Ecto neural progenitor cell (in vitro differentiated cells): ENCODE measurements at regions not wholly inside any gene's neighbourhood (a gene's known extent, or its start where the extent isn't known, plus 50 kb on each side); places are given as distances from the start of the nearest gene placed in this dataset.

ENCODE experiments used
- DNase-seq: peaks from one replicate; pipeline ENCODE4 v3.0.0-alpha.2; 2018; ENCODE audit warnings: low spot score

DNA sequence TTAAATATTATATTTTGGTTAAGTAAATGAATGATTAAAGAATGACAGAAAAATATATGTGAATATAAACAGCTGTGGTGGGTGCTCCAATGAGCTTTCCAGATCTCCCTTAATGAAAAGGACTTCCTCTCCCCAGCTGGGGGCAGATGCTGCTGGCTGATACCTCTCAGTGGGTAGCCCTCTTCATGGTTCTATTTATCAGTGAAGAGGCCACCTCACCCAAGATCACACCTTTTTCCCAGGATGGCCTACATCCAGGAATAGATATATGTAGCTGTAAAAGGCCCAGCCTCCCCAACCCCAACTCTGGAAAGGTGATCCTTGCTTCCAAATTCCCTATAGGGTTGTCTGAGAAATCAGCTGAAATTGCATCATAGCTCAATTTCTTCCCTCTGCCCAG is 135.2 kb upstream of the ACVR2A start:
- DNase-seq: no peak

DNA sequence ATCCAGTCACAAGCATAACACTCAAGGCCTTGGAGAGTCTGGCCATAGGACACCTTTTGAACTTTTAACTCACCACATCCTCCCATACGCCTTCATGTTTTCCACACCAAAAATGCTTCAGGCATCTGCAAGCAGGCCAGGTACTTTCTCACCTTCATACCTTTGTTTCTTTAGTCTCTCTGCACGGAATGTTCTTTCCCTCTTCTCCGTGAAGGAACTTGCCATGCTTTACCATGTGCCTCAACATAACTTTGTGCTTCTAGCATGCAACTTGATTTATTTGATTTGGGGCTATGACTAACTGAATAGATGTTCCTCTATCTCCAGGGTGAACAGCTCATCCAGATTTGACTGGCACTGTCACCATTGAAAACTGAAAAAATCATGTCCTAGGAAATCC is 141.7 kb upstream of the ACVR2A start:
- no peak for DNase-seq

DNA sequence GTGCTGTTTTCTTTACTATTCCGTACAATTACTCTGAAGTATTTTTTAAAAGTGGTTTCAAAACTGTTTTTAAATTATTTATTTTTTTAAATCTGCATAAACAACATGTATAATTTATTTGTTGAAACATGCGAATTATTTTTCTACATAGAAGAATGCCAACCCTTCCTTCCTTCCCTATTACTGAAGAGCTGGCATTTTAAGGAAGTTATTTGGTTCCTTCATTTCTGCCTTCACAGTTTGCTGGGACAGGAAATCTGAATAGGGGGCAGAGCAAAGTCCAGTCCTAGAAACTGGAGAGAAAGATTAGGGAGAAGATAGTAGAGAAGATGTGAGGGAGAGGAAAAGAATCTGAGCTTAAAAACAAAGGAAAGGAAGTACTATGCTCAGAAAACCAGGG is 146.7 kb upstream of the ACVR2A start:
- no peak for DNase-seq

DNA sequence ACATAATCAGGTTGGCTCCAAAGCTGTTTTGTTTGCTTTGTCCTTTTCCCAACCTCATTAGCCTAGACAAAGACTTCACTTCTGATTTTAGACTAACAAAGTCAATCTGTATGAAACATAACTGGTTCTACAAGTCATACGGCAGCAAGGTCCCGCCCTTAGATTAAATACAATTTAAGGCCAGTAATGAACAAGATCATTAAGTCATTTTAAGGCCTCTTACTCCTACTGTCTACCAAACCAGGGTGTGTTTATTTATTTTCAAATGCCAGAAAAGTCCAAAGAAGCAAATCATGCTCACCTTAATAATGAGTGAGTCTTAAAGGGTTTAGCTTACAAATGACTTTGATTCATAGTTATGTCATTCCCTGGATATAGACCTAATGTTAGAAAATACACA is 148.4 kb upstream of the ACVR2A start:
- DNase-seq: no peak

DNA sequence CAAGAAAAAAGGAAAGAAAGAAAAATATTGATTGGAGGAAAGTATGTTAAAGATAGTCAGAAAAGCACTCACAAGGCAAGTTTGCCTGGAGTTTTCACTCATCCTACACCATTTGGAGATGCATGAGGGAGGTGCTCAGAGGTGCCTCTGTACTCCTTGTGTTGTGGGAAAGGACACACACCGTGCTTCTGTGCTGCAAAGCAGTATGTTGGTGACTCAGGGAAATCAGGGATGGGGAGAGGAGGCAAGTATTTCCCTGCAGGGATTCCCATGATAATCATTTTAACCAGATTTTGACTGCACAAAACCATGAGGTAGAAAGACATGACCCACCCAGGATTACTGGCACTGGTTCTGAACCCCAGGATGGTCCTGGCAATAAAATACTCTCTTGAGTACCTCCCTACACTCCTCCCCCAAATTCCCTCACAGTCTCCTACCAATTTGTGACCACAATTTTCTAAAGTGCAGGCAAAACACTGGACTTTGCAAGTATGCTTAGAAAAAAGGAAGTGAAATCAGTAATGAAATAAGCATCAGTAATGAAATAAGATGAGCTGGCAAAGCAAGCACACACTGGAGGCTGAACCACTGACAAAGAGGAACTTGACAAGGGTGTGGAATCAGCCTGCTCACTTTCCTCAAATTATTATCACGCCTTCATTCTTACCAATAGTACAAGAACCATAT is 155.5 kb upstream of the ACVR2A start:
- DNase-seq: no peak

DNA sequence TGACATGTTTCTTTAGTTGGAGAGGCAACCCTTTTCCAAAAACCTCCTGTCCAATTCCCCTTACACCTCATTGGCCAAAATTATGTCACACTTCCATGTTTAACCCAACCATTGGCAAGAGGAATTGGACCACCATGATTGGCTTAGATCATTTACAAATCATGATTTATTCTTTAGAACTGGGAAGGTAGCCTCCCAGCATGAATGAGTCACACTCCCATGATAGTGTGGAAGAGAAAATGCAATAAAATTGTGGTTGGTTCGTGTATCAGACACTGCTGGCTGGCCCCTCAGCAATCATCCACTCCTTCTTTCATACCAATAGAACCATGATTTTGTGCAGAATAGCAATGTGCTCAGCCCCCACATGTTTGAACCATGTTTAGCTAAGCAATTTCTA is 156.6 kb upstream of the ACVR2A start:
- no peak for DNase-seq

DNA sequence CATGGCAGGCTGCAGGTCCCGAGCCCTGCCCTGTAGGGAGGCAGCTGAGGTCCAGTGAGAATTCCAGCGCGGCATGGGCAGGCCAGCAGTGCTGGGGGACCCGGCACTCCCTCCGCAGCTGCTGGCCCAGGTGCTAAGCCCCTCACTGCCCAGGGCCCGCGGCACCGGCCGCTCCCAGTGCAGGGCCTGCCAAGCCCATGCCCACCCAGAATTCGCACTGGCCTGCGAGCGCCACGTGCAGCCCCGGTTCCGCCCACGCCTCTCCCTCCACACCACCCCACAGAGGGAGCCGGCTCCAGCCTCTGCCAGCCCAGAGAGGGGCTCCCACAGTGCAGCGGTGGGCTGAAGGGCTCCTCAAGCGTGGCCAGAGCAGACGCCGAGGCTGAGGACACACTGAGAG is 158.5 kb upstream of the ACVR2A start:
- no peak for DNase-seq

DNA sequence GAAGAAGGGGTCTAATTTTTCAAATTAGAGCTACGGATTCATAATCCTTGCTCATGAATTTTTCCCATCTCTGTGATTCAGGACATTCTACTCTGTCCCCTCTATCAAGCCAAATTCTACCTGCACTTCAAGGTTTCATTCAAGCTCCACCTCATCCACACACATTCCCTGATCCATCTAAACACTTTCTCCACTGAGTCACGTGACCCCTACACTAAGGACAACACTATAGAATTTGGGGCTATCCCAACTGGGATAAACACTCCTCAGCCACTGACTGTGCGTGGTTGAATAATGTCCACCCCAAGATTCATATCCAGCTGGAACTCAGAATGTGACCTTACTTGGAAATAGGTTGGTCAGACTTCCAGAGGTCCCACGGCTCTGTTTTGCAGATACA is 159.9 kb upstream of the ACVR2A start:
- DNase-seq: no peak

DNA sequence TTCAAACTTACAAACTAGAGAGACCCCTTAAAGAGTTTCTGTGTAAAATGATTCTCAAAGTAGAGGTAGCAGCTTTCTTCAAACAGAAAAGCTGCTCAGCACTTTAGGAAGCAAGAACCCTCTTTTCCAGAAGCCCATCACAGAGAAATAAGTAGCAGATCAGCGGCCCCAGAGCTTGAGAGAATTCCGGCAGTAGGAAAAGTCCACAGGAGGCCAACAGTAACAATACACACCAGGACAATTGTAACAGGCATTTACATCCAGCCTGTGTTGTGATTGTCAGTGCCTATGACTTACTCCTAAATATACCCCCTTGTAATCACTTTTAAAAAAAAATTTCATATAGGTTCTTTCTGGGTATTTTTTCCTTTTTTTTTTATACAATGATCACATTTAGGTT is 161.4 kb upstream of the ACVR2A start:
- no peak for DNase-seq

DNA sequence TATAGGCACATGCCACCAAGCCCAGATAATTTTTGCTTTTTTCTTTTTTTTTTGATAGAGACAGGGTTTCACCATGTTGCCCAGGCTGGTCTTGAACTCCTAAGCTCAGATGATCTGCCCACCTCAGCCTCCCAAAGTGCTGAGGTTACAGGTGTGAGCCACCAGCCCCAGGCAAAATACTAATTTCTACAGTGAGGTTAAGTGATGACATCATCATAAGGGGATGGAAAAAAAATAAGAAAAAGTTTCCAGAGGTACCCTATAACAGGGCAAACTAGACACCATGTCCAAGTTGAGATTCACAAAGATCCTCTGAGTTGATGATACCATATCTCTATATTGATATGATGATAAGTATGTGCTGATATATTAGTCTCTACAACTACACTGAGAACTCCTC is 163.7 kb upstream of the ACVR2A start:
- DNase-seq: no peak

DNA sequence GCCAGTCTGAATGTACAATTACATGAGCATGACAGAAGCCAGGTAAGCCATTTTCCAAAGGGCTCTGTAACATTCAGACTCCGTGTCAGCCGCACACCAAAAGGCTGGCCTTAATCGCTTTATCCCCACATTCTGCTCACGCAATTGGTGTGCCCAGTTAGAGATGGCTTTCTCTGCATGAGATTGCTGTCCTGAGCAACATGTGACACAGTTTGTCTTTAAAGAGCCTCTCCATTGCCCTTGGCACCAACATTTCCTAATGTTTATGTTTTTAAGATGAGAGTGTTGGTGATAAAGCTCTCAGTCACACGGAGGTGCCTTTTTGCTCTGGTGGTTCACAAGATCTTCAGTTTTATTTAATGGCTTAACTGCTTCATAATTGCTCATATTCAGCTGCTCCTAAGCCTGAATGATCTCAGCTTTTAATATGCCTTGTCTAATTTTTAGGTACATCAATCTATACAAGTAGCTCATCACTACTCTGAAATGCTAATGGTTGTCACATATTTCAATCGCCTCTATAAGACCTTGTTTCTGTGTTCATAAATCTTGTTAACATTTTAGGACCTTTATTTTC is 164.8 kb upstream of the ACVR2A start:
- DNase-seq: no peak

DNA sequence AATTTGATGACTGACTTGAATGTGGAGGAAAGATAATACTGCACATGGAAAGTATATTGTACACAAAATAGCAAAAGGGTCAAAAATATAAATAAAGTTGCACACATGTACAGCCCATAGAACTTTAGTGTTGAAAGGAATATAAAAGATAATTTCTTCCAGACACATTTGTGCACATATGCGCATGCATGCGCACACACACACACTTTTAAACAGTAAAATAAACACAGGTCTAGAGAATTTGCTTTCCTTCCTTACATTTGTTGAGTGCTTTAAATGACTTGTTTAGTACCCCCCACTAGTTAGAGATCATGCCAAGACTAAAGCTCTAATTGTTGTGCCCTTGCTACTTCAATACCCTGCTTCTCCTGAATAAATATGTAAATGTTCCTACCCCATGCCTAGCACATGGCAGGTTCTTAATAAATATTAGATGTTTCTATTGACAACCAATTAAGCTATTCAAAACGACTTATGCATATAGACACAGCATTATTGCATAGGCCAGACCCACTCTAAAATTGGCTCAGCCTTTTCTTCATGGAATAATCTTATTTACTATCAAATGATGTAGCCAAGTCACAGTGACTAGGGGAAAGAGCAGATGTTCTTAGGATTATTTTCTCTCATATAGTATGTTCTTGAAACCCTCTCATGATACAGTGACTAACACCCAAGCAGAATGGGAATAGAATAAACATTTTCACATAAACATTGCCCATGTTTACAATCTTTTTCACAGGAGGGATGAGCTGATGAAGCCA is 165.5 kb upstream of the ACVR2A start:
- no peak for DNase-seq

DNA sequence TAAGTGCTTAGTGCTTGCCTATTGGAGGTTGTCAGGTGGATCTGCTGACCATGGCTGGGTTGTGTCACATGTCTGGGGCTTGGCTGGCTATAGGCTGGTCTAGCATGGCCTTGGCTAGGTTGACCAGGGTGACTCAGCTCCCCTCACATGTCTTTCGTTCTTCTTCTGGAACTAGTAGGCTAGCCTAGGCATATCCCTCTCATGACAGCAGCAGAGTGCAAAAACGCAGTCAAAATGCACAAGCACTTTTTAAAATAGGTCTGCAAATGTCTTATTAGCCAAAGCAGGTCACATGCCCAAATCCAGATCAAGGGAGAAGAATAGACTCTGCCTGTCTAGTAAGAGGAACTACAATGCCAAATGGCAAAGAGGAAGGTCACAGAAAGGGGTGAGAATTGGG is 179.7 kb upstream of the ACVR2A start:
- DNase-seq: no peak

DNA sequence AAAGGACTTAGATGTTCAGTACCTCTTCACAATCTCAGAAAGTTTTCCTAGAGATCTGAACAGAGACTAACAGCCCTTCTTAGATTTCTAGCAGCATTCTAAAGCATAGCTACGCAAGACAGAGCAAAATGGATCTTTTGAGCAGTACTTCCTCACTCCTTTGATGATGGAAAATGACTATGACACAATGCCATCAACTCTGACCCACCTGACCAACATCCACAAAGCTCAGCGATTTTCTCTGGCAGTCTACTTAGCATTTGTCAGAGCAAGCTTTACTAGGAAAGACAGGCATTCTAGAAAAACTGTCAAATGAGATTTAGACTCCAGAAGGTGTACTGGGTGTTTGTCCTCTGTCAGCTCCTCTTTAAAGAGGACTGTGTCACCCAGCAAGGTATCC is 180.9 kb upstream of the ACVR2A start:
- no peak for DNase-seq

DNA sequence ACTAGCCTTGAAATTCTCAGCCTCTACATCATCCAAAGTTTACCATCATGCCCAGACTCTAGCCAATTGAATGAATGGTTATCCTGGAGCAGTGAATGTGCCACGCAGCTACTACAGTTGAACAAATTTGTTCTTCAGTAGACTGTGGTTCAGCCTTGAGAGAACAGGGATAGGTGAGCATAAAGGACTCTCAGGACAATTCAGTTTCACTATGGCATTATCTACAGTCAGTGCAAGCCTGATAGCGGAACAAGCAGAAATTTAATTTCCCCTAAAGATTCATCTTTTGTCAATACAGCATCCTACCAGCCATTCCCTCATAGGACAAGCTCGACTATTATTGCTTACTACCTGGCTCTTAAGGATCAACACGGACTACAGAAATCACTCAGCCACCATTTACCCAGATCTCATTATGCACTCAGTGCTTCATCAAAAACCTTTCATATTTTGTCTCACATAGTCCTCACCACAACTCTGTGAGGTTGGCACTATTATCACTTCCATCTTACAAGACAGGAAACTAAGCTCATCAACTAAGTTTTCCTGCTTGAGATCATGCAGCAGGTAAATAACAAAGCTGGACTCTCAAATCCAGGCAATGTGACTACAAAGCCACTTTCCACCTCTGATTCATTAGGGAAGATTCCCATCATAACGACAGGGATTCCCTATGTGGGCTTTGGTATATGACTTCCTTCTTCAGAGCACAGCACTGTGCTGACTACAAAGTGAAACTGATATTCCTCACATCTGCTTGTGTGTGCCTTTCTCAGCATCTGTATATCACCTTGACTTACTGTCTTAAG is 181.5 kb upstream of the ACVR2A start:
- DNase-seq: no peak

DNA sequence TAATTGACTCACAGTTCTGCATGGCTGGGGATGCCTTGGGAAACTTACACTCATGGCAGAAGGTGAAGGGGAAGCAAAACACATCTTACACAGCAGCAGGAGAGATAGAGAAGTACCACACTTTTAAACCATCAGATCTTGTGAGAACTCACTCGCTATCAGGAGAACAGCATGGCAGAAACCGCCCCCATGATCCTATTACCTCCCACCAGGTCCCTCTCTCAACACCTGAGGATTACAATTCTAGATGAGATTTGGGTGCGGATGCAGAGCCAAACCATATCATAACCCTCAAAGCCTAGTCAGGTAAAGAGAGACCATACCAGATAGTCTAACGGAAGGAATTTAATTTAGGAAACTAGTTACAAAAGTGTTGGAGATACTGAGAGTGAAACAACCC is 182.6 kb upstream of the ACVR2A start:
- no peak for DNase-seq

DNA sequence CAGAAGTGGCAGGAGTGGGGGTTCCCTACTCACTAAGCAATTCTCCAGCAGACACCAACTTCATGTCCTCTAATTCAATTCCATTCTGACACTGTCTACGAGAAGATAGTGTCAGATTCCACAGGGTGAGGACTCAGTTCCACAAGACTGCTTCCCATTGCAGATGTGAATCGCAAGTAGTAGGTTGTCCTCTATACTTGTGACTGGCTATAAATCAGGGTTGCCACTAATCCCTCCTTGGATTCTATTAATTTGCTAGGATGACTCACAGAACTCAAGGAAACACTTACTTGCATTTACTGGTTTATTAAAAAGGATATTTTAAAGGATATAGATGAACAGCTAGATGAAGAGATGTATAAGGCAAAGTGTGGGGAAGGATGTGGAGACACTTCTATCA is 184.1 kb upstream of the ACVR2A start:
- no peak for DNase-seq

DNA sequence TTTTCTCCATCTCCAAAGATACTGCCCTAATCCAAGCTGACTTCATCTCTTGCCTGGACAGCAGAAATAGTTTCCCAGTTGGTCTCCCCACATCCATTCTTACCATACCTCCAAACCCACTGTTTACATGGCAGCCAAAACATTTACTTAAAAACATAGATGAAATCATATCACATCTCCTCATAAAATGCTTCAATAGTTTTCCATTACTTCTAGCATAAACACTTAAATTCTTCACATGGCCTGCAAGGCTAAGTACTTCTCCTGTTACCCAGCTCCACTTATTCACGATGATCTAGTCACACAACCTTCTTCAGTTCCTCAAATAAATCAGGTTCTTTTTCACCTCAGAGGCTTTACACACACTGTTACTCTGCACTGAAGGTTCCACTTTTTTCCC is 185.8 kb upstream of the ACVR2A start:
- no peak for DNase-seq

DNA sequence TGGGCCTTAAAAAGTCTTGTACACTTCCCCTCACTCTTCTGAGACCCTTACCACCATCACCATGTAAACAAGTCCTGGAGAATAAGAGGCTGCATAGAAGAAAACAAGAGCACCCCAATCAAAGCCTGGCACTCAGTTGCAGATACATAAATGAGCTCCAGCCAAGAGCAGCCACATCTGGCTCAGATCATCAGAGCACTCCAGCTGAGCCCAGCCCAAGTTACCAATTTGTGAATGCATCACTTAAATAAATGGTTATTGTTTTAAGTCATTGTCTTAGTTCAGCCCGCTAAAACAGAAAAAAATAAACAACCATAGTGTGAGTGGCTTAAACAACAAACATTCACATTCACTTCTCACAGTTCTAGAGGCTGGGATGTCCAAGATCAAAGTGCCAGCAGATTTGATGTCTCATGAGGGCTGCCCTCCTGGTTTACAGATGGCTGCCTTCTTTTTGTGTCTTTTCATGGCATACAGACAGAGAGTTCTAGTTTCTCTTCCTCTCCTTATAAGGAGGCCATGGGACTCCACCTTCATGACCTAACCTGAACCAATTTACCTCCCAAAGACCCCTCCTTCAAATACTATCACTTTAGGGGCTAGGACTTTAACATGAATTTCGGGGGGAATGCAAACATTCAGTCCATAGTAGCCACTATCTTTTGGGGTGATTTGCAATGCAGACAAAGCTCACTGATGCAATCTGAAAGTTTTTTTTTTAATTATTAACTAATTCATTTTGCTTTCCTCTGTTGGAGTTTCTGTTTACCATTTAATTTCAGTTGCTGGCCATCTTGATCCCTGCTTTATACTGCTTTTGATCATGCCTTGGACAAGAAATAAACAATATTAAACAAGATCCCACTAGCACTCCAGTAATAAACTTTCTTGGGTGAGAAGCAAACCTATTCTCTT is 187.5 kb upstream of the ACVR2A start:
- no peak for DNase-seq

DNA sequence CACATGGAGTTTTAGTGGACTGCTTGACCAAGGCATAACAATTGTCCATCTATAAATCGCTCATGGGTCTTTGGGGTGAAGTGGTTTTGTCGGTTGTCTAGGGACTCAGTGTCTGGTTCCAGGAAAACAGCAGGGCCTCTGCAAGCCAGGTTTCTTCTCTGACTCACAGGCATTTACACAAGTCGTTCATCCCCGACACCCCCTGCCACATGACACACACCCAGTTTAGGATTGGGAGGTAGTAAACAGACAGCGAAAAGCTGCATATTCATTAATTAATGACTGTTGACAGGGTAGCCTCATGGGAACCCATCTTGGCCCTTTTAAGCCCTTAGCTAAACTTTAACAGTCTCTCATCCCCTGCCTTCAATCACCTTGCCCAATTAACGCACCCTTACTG is 194.8 kb upstream of the ACVR2A start:
- no peak for DNase-seq

DNA sequence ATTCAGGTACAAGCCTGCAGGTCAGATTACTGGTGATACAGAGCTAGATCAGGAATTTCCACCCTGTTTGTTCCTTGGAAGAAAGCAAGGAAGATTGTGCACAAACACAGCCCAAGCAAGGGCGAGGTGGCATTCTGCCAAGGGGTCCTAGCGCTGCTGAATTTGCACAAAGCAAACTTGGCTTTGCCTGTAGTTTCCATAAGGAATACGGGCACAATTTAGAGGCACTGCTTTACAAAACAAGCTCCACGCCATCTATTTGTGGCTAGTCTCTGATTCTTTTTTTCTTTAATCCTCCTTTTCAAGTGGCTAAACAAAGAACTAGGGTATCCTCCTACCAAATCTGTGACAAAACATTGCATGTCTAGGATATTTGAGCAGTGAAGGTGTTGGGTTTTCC is 195.5 kb upstream of the ACVR2A start:
- DNase-seq: no peak

DNA sequence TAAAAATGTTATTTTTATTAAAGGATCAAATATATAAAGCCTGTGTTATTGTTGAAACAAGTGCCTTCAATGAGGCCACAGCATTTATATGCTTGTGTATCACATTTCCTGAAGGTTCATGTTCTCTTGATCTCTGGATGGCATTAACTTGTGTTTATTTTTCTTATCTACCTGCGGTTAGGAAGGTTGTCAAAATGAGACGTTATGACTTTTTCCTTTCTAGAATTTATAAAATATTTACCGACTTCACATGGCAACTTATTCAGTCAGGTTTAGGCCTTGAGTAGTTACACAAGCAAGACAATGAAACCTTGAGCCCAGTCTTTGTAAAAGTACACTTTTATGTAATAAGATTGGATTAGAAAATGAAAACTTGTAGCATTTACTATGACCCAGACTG is 196.4 kb upstream of the ACVR2A start:
- no peak for DNase-seq
